Inferior parietal cortex (tissue), 1 donor: ENCODE measurements at regions not wholly inside any gene's neighbourhood (a gene's known extent, or its start where the extent isn't known, plus 50 kb on each side); places are given as distances from the start of the nearest gene placed in this dataset.
"Not testable (repeated sequence)": the region's sequence is repeated elsewhere in the genome, so short reads cannot be mapped to it uniquely, and the experiment has no call there.

Source experiments
- DNase-seq: peaks from one replicate; pipeline ENCODE4 v3.0.0-alpha.2; 2016; ENCODE audit errors: extremely low spot score

GRCh38 chr1:146641534-146641933 lies 296.6 kb upstream of the NBPF12 start:
- DNase-seq: not testable (repeated sequence)

DNA sequence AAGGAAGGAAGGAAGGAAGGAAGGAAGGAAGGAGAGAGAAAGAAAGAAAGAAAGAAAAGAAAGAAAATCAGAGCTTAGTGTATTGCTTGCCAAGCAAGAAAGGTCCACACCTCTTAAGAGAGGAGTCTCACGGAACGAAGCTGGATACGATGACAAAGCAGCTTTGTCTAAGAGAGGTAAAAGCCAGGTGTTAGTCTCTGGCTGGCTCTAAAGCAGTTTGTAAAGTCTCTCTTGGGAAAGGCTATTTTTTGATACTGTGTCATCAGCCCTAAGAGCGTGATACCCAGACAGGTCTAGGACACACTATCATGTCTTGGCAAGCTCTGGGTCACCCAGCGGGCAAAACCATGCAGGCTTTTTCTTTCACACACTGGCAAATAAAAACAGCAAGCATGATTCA lies 297.5 kb upstream of the NBPF12 start:
- DNase-seq: not testable (repeated sequence)

DNA sequence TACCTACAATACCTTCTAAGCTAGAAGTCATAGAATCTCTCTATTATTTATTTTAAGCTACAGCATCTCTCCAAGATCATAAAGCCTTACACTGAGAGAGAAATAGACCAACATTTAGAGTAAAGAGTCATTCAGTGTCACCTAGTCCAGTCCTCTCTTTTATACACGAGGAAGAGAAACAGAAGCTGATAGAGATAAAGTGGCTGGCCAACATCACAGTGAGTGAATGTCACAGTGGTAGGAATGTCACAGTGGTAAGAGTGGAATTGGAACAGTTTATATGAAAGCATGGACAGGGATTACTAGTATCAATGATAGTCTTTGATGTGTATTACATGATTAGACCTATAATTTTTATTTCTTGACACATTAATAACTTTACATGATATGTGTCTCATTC lies 307.8 kb upstream of the NBPF12 start:
- not testable (repeated sequence) for DNase-seq

GRCh38 chr1:146618582-146618981 lies 319.5 kb upstream of the NBPF12 start:
- DNase-seq: not testable (repeated sequence)

DNA sequence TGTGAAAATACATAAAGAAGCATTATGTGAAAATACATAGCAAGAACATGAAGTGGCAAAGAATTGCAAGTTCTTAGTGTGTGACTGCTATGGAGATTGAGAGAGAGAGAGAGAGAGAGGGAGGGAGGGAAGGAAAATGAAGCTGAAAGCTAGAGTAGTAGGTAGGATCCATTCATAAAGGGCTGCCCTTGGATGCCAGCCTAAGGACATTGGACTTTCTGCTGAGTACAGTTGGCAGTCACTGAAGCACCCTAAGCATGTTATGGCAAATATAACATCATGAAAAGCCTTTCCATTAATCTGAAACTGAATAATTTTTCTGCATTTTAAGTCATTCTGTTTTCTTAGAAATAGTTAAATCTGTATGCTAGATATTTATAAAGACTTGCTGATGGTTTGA lies 333.4 kb upstream of the NBPF12 start:
- not testable (repeated sequence) for DNase-seq

GRCh38 chr1:146600720-146601307 lies 337.3 kb upstream of the NBPF12 start:
- DNase-seq: not testable (repeated sequence)

DNA sequence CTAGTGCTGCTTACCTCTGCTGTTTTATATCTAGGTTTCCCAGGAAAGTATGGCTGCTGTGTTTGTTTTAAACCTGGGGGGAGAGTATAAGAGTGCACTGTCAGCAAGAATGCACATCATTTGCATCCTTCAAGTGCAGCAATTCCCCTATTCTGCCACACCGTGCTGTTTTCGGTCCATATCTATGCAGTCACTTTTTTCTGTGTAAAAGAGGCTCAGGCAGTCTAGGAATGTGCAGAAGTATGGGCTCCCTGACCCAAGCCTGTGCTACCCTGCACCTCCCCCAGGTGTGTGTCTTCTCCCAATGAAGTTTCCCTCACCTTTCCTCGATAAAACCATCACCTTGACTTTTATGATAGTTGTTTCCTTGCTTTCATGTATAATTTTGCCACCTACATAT lies 338.2 kb upstream of the NBPF12 start:
- DNase-seq: not testable (repeated sequence)

DNA sequence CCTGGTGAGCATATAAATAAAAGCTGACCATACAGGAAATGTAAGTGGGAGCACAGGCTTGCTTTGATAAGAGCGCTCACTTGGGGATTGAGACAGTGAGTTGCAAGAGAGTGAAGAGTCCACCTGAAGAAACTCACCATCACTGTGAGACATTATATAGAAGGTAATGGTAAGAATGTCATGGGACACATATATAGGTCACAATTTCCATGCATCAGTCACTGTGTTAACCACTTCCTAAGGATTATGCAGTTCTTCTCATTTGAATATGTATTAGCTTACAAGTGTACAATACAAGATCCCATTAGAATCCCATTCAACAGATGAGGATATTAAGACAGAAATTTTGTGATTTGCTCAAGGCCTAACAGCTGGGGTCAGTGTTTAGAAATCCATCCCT lies 352.4 kb upstream of the NOTCH2NLA start:
- not testable (repeated sequence) for DNase-seq

DNA sequence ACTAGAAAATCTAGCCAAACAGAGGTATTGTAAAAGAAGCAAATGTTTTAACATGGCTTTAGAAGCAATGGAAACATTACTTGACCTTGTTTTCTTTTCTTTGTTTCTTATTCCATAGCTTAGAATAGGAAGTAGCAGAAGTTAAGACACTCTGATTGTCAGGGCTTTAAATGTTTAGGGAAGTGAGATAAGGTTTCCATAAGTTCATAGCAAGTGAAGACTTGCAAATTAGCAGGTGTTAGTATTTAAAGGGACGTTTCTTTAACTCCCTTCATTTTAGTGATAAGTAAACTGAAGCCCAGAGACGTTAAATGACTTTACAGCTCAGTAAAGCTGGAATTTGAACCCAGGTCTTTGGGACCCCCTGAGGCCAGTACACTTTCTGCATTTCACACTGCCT lies 338.7 kb upstream of the NOTCH2NLA start:
- DNase-seq: not testable (repeated sequence)

- not testable (repeated sequence) for DNase-seq
These were observed 329.2 kb upstream of the NOTCH2NLA start for GRCh38 chr1:146558032-146558431.

DNA sequence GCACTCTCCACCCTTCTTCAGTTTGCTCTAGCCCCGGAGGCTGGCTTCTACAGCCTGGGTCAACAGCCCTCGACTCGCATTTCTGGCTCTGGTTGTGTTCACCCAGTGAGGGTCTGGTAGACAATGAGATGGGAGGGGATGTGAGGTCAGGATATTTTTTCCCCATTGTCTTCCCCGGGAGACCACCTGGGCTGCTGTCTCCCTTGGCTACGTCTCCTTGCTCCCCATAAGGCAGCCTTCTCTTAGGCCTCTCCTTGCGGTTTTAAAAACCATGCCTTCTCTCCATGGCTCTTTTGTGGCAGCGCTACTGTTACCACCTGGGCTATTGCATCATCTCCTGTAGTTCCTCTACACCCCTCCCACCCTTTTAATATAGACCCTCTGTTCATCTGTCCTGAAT lies 327.6 kb upstream of the NOTCH2NLA start:
- DNase-seq: not testable (repeated sequence)

DNA sequence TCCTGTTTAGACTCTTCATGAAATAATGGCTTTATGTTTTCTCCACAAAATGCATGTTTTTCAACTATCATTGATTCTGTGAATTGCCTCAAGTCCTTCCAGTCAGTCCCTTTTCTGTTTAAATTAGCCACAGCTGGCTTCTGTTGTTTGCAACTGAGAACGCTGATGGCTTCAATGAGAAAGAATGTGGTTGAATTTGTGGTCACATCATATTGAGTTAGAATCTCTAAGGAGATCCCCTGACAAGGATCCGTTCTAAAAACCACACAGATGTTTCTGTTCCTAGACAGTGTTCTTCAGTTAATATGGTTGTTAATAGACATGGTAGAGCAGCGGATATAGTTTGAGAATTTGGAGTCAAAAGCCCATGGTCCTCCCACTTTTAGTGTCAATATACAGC lies 323.6 kb upstream of the NOTCH2NLA start:
- not testable (repeated sequence) for DNase-seq

DNA sequence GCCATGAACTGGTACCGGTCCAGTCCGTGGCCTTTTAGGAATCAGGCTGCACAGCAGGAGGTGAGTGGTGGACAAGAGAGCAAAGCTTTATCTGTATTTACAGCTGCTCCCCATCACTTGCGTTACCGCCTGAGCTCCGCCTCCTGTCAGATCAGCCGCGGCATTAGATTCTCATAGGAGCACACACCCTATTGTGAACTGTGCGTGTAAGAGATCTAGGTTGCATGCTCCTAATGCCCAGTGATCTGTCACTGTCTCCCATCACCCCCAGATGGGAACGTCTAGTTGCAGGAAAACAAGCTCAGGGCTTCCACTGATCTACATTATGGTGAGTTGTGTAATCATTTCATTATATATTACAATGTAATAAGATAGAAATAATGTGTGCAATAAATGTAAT lies 319.9 kb upstream of the NOTCH2NLA start:
- DNase-seq: not testable (repeated sequence)

- not testable (repeated sequence) for DNase-seq
These were observed 317.4 kb upstream of the NOTCH2NLA start for GRCh38 chr1:146546189-146546588.

- DNase-seq: not testable (repeated sequence)
These were observed 309.1 kb upstream of the NOTCH2NLA start for GRCh38 chr1:146537775-146538373.

GRCh38 chr1:146536028-146536427 lies 307.2 kb upstream of the NOTCH2NLA start:
- not testable (repeated sequence) for DNase-seq

DNA sequence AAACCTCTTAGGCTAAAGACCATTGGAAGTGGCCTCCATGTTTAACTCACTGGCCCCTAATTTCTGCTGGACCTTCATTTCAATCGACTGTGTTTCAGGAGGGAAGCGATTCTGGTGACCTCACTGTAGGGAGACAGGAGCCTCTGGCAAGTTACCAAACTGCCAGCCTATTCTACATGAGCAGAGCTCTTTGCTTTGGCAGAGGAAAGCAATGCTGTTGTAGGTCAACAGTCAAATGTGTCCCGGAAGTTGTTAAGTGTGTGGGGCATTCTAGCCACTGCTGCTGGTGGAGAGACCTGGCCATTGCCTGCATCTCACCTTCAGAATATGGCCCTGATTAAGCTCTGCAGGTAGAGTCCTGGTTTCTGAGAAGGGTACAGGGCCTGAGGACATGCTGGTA lies 306.8 kb upstream of the NOTCH2NLA start:
- DNase-seq: not testable (repeated sequence)

GRCh38 chr1:146530958-146531357 lies 302.1 kb upstream of the NOTCH2NLA start:
- DNase-seq: not testable (repeated sequence)

- not testable (repeated sequence) for DNase-seq
These were observed 294.0 kb upstream of the NOTCH2NLA start for GRCh38 chr1:146522812-146523211.

- not testable (repeated sequence) for DNase-seq
These were observed 293.5 kb upstream of the NOTCH2NLA start for GRCh38 chr1:146522345-146522744.

- not testable (repeated sequence) for DNase-seq
These were observed 293.0 kb upstream of the NOTCH2NLA start for GRCh38 chr1:146521804-146522203.

- not testable (repeated sequence) for DNase-seq
These were observed 284.9 kb upstream of the NOTCH2NLA start for GRCh38 chr1:146513754-146514153.

DNA sequence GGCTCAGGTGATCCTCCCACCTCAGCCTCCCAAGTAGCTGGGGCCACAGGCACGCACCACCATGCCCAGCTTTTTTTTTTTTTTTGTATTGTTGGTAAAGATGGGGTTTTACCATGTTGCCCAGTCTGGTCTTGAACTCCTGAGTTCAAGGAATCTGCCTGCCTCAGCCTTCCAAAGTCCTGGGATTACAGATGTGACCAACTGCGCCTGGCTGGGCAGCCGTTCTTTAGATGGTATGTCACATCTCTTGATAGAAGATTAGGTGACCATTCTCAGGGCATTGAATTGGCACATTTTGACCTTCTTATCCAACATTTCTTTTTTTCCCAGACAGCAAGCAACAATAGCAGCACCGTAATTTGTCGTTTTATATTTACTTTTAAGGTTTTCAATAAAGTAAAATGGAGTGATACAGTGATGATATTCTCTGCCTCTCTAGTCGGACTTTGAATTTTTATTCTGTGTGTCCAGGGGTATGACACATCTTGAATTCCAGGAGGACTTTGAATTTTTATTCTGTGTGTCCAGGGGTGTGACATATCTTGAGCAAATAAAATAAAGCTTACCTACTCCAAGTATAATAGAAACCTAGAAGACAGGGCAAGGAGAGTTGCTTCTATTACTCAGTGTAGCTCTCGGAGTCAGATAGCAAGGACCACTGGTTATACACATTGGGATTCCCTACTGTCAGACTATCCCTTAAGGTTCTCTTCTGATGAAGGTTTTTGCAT lies 282.4 kb upstream of the NOTCH2NLA start:
- not testable (repeated sequence) for DNase-seq
